H9 (cell line): ENCODE measurements at regions not wholly inside any gene's neighbourhood (a gene's known extent, or its start where the extent isn't known, plus 50 kb on each side); places are given as distances from the start of the nearest gene placed in this dataset.

Experiments
- DNase-seq: peaks from one replicate; pipeline ENCODE4 v3.0.0-alpha.2; 2017
- H2AFZ ChIP-seq: one replicate; pipeline ENCODE4 v1.6.1; 2013; ENCODE audit warnings: mild to moderate bottlenecking, low read length, control low read depth, moderate library complexity
- H2AK5ac ChIP-seq: 2 replicates; pipeline ENCODE4 v1.6.1; 2013; ENCODE audit warnings: low read length, control low read depth, mixed read lengths; ENCODE audit not compliant: insufficient read length
- H2BK120ac ChIP-seq: one replicate; pipeline ENCODE4 v1.6.1; 2013; ENCODE audit warnings: low read depth, mild to moderate bottlenecking, low read length, control low read depth, inconsistent platforms; ENCODE audit not compliant: poor library complexity, severe bottlenecking
- H2BK12ac ChIP-seq: 2 replicates; pipeline ENCODE4 v1.6.1; 2013; ENCODE audit warnings: low read length, control low read depth, mixed read lengths, low read depth; ENCODE audit not compliant: insufficient read length
- H2BK15ac ChIP-seq: 2 replicates; pipeline ENCODE4 v1.6.1; 2013; ENCODE audit warnings: low read depth, low read length, control low read depth
- H2BK20ac ChIP-seq: one replicate; pipeline ENCODE4 v1.6.1; 2013; ENCODE audit warnings: low read depth, mild to moderate bottlenecking, low read length, control low read depth, inconsistent platforms; ENCODE audit not compliant: poor library complexity, severe bottlenecking
- H2BK5ac ChIP-seq: 2 replicates; pipeline ENCODE4 v1.6.1; 2013; ENCODE audit warnings: low read length, control low read depth, mixed read lengths; ENCODE audit not compliant: insufficient read length
- H3K14ac ChIP-seq: 2 replicates; pipeline ENCODE4 v1.6.1; 2013; ENCODE audit warnings: low read length, control low read depth; ENCODE audit not compliant: insufficient read depth
- H3K18ac ChIP-seq: 2 replicates; pipeline ENCODE4 v1.6.1; 2013; ENCODE audit warnings: low read depth, mild to moderate bottlenecking, mixed read lengths, low read length, control low read depth; ENCODE audit not compliant: insufficient read length
- H3K23ac ChIP-seq: 2 replicates; pipeline ENCODE4 v1.6.1; 2013; ENCODE audit warnings: low read length, control low read depth, mixed read lengths, low read depth; ENCODE audit not compliant: insufficient read length
- H3K23me2 ChIP-seq: 2 replicates; pipeline ENCODE4 v1.6.1; 2013; ENCODE audit warnings: low read depth, mild to moderate bottlenecking, mixed read lengths, low read length, control low read depth; ENCODE audit not compliant: insufficient read length, poor library complexity, severe bottlenecking
- H3K27ac ChIP-seq: 2 replicates; pipeline ENCODE4 v1.5.1; 2013; ENCODE audit warnings: low read length, control low read depth, mixed read lengths, low read depth; ENCODE audit not compliant: insufficient read length
- H3K27me3 ChIP-seq: 2 replicates; pipeline ENCODE4 v1.6.1; 2013; ENCODE audit warnings: low read length, control low read depth, inconsistent platforms; ENCODE audit not compliant: insufficient read depth
- H3K4ac ChIP-seq: 2 replicates; pipeline ENCODE4 v1.6.1; 2013; ENCODE audit warnings: low read depth, mild to moderate bottlenecking, control low read depth, inconsistent platforms, low read length, moderate library complexity
- H3K4me1 ChIP-seq: 2 replicates; pipeline ENCODE4 v1.6.1; 2013; ENCODE audit warnings: low read length, control low read depth, inconsistent platforms; ENCODE audit not compliant: insufficient read depth
- H3K4me2 ChIP-seq: 2 replicates; pipeline ENCODE4 v1.6.1; 2013; ENCODE audit warnings: low read length, control low read depth, mixed read lengths; ENCODE audit not compliant: insufficient read length, insufficient read depth
- H3K56ac ChIP-seq: 2 replicates; pipeline ENCODE4 v1.6.1; 2013; ENCODE audit warnings: low read depth, mild to moderate bottlenecking, mixed read lengths, low read length, control low read depth; ENCODE audit not compliant: insufficient read length
- H3K79me1 ChIP-seq: 2 replicates; pipeline ENCODE4 v1.6.1; 2013; ENCODE audit warnings: low read depth, mild to moderate bottlenecking, moderate library complexity, low read length, control low read depth, inconsistent platforms; ENCODE audit not compliant: insufficient read depth, poor library complexity, severe bottlenecking
- H3K79me2 ChIP-seq: 2 replicates; pipeline ENCODE4 v1.6.1; 2013; ENCODE audit warnings: low read length, control low read depth, inconsistent platforms; ENCODE audit not compliant: insufficient read depth
- H3K9ac ChIP-seq: 2 replicates; pipeline ENCODE4 v1.6.1; 2013; ENCODE audit warnings: low read length, control low read depth, mixed read lengths; ENCODE audit not compliant: insufficient read length; ENCODE audit errors: extremely low read depth
- H3K9me3 ChIP-seq: one replicate; pipeline ENCODE4 v1.6.1; 2013; ENCODE audit warnings: low read depth, low read length, inconsistent platforms; ENCODE audit not compliant: control insufficient read depth
- H3T11ph ChIP-seq: one replicate; pipeline ENCODE4 v1.6.1; 2013; ENCODE audit warnings: mild to moderate bottlenecking, low read length, control low read depth, inconsistent platforms
- H4K20me1 ChIP-seq: one replicate; pipeline ENCODE4 v1.6.1; 2013; ENCODE audit not compliant: control insufficient read depth, insufficient read length, insufficient read depth
- H4K5ac ChIP-seq: 2 replicates; pipeline ENCODE4 v1.6.1; 2013; ENCODE audit warnings: low read depth, mild to moderate bottlenecking, mixed read lengths, low read length, control low read depth; ENCODE audit not compliant: insufficient read length
- H4K8ac ChIP-seq: replicated peaks from 2 replicates; pipeline ENCODE4 v1.6.1; 2013; ENCODE audit warnings: low read length, control low read depth, mixed read lengths, low read depth; ENCODE audit not compliant: insufficient read length
- H4K91ac ChIP-seq: 2 replicates; pipeline ENCODE4 v1.6.1; 2013; ENCODE audit warnings: low read depth, mild to moderate bottlenecking, moderate library complexity, mixed read lengths, low read length, control low read depth; ENCODE audit not compliant: insufficient read length
- H3K27ac Mint-ChIP-seq, 3 experiments: 2 replicates in 2 of 3; 3 replicates in 1 of 3; pipeline ENCODE4 v1.8.0; 2020 to 2021; ENCODE audit warnings: mixed read lengths in 3 of 3, mild to moderate bottlenecking in 1 of 3, moderate library complexity in 1 of 3
- H3K27me3 Mint-ChIP-seq: 2 replicates; pipeline ENCODE4 v1.8.0; 2021; ENCODE audit warnings: low read depth, mild to moderate bottlenecking, moderate library complexity, mixed read lengths
- H3K36me3 Mint-ChIP-seq, 3 experiments: 2 replicates in 2 of 3; 3 replicates in 1 of 3; pipeline ENCODE4 v1.8.0; 2020 to 2021; ENCODE audit warnings: low read depth in 3 of 3, mixed read lengths in 3 of 3; ENCODE audit not compliant: insufficient read depth in 1 of 3
- H3K4me1 Mint-ChIP-seq, 2 experiments: 2 replicates each; pipeline ENCODE4 v1.8.0; 2020; ENCODE audit warnings: mixed read lengths in 2 of 2
- H3K4me3 Mint-ChIP-seq, 2 experiments: 2 replicates in 1 of 2; 3 replicates in 1 of 2; pipeline ENCODE4 v1.8.0; 2020 to 2021; ENCODE audit warnings: mild to moderate bottlenecking in 2 of 2, mixed read lengths in 2 of 2, moderate library complexity in 1 of 2
- H3K9me3 Mint-ChIP-seq, 2 experiments: 2 replicates in 1 of 2; 3 replicates in 1 of 2; pipeline ENCODE4 v1.8.0; 2020; ENCODE audit warnings: mild to moderate bottlenecking in 2 of 2, mixed read lengths in 2 of 2, moderate library complexity in 1 of 2
- WGBS: extraction: QIAGEN DNeasy Blood & Tissue Kit; methylation state at CpG from one replicate; pipeline ENCODE4 v1.1.7; 2013; ENCODE audit warnings: missing lambda C conversion rate, low lambda C conversion rate, mixed read lengths; ENCODE audit not compliant: insufficient read length; ENCODE audit errors: extremely low coverage; 5-methylcytosine and 5-hydroxymethylcytosine counted together
- TF ChIP-seq, protein P1 (sequence below): fragments of 200-600 bp; sonication (generic); conservative IDR thresholded peaks from 3 replicates; pipeline ENCODE4 v1.8.0; 2021; ENCODE audit warnings: antibody characterized with exemption, mild to moderate bottlenecking

DNA sequence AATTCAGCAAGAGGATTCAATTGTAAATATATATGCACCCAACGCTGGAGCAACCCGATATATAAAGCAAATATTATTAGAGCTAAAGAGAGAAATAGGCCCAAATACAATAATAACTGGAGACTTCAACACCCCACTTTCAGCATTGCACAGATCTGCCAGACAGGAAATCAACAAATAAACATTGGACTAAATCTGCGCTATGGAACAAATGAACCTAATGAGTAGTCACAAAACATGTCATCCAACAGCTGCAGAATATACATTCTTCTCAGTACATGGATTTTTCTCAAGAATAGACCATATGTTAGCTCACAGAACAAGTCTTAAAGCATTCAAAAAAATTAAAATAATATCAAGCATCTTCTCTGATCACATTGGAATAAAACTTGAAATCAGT is 86.1 kb upstream of the SLC1A1 start:
- Histone ChIP-seq H2BK5ac (no peak overlapping the region), H2AFZ (no peak overlapping the region), H3K4me2 (no peak overlapping the region), H2BK20ac (no peak overlapping the region), H3K18ac (no peak overlapping the region), H4K8ac (no peak overlapping the region), H4K5ac (no peak overlapping the region), H3K79me1 (no peaks in the 10 kb centered on the region), H2BK12ac (no peak overlapping the region), H3K27ac (no peak overlapping the region), H2AK5ac (no peak overlapping the region), H3K9me3 (no peaks in the 10 kb centered on the region), H3K4ac (no peak overlapping the region), H3K23me2 (no peaks in the 10 kb centered on the region), H2BK15ac (no peak overlapping the region), H4K91ac (no peak overlapping the region), H3K79me2 (no peaks in the 10 kb centered on the region), H3K27me3 (no peaks in the 10 kb centered on the region), H3K9ac (no peak overlapping the region), H3T11ph (no peak overlapping the region), H3K56ac (no peak overlapping the region), H3K23ac (no peak overlapping the region), H3K14ac (no peak overlapping the region), H3K4me1 (no peaks in the 10 kb centered on the region), H2BK120ac (no peak overlapping the region), H4K20me1 (no peaks in the 10 kb centered on the region)
- Mint-ChIP-seq H3K4me3 (no peak overlapping the region), H3K36me3 (peaks cover 0 to 21% (median 2%) of the 10 kb centered on the region in 3 experiments; a peak in 3 of 7 replicates), H3K4me1 (no peaks in the 10 kb centered on the region), H3K27ac (no peak overlapping the region), H3K9me3 (peaks cover 26% of the 10 kb centered on the region in 2 experiments), H3K27me3 (no peaks in the 10 kb centered on the region)
- WGBS, result no CpG with 5 or more reads among the region's 3 CpGs
- DNase-seq, result no peak
- TF ChIP-seq, protein P1, sequence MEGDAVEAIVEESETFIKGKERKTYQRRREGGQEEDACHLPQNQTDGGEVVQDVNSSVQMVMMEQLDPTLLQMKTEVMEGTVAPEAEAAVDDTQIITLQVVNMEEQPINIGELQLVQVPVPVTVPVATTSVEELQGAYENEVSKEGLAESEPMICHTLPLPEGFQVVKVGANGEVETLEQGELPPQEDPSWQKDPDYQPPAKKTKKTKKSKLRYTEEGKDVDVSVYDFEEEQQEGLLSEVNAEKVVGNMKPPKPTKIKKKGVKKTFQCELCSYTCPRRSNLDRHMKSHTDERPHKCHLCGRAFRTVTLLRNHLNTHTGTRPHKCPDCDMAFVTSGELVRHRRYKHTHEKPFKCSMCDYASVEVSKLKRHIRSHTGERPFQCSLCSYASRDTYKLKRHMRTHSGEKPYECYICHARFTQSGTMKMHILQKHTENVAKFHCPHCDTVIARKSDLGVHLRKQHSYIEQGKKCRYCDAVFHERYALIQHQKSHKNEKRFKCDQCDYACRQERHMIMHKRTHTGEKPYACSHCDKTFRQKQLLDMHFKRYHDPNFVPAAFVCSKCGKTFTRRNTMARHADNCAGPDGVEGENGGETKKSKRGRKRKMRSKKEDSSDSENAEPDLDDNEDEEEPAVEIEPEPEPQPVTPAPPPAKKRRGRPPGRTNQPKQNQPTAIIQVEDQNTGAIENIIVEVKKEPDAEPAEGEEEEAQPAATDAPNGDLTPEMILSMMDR, result no peak
